ENCODE measurements at regions not wholly inside any gene's neighbourhood (a gene's known extent, or its start where the extent isn't known, plus 50 kb on each side); places are given as distances from the start of the nearest gene placed in this dataset.

DNA sequence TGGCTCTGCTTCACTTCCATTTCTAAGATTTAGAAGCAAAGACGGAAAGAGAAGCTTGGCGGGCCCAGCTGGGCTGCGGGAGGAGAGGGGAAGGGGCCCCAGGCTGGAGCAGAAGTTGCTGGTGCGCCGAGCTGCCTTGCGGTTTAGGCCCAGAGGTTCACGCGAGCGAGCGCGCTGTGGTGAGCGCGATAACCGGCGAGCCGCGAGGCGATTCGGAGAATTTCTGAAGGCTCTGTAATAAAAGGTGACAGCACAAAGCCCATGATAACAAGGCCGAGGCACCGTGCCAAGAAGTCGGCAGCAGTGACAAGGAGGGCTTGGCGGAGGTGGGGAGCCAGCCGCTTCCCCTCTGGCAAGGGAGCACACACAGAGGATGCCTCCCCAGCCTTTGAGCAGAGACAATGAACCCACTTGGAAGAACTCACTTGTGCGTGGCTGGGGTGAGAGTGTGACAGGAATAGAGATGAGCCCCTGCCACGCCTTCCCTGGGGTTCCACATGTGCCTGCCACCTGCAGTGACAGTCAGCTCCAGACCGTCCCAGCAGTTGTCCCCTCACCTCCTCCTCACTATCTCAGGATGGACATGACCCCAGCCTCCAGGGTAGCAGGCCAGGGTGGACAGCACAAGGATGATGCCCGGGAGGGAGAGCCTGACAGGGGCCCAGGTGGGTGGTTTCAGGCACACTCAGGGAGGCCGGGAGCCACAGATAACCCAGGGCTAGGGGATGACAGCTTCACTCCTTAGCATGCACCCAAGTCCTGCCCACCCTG lies 315.2 kb downstream of the UACA start:
- DNase-seq (ENCODE audit: low spot score in 2 of 2) = peak in 1 of 2 donors; percentile 53
- no peaks in the 10 kb centered on the region for H3K9me3 Mint-ChIP-seq
- ATAC-seq = peak; percentile 52 to 54
- H3K27ac Mint-ChIP-seq = no peak overlapping the region
- H3K36me3 Mint-ChIP-seq = no peaks in the 10 kb centered on the region

DNA sequence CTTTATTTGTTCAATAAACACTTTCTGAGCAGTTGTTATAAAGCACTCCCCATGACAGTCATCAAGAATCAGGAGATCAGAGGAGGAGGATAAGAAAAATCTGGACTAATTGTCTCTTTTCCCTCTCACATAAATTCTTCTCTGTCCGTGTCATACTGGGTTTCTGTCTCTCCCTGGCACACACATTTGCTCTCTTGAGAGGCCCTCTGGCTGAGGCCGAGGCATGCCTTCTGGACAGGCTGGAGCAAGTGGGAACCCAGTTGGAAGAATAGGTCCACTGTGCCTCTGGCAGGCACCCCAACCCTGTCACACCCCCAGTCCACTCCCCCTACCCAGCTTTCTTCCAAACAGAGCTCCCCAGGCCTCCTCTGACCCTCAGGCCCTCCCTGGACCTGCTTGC lies 315.8 kb downstream of the UACA start:
- ATAC-seq = no peak
- Mint-ChIP-seq H3K9me3 (no peaks in the 10 kb centered on the region), H3K27ac (no peak overlapping the region)

DNA sequence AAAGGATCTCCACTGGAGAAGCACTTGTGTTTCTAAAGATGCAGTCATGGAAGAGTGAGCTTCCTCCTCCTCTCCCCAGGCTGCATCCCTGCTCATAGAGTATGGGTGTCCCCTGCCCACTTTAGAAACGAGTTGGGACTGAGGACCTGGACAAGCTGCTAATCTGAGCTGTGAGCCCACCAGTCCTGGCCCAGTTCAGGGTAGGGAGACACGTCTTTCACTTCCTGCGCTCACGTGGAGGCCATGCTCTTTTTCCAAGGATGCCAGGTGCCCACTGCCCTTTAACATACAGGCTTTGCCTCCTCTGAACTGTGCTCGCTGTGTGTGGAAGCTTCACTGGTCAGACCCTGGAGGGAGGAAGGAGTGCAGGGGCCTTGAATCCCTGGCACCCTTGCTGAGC lies 316.3 kb downstream of the UACA start:
- DNase-seq (ENCODE audit: low spot score in 2 of 2) (peak in 1 of 2 donors; percentile 3), ATAC-seq (no peak)
- Mint-ChIP-seq H3K9me3 (no peaks in the 10 kb centered on the region), H3K27ac (no peak overlapping the region), H3K36me3 (no peaks in the 10 kb centered on the region)

More for the DNA sequence above, 315.8 kb downstream of the UACA start:
- no peak for DNase-seq (ENCODE audit: low spot score in 2 of 2)
- no peaks in the 10 kb centered on the region for H3K36me3 Mint-ChIP-seq

DNA sequence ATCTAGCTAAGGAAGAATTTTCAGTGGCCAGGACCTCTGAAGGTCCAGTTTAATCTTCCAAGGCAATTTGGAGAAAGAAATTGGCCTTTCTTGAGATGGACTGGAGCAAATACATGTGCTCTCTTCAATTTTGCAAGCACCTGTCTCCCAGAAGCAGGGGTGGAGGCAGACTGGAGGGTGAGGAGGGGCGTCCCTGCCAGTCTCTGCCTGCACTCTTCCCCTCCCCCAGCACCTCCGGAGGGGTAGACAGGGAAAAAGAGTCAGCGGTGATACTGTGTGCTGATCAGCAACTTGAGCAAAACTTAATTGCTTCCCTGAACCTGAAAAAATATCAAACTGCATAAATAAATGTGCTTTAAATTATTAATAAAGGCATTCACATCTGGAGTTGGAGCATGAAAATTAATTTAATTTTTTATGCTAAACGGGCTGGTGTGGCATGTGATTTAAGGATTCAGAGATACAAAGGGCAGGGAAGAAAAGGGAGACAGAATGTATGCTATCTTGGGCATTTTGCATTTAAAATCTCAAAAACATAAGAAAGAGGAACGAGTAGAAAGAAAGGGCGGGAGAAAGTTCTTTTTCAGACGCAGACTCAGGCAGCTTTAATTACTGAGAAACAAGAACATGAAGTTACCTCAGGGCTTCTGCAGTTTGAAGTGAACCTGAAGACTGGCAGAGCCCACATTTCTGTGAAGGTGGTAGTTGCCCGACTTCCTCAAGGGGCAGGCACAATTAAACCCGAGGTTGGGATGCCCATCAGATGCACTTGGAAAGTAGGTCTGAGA lies 319.7 kb downstream of the UACA start:
- ATAC-seq (no peak), DNase-seq (ENCODE audit: low spot score in 2 of 2) (peak in 1 of 2 donors; percentile 39)
- no peak overlapping the region for H3K27ac Mint-ChIP-seq
- H3K36me3 Mint-ChIP-seq = no peaks in the 10 kb centered on the region
- H3K9me3 Mint-ChIP-seq = no peaks in the 10 kb centered on the region

DNA sequence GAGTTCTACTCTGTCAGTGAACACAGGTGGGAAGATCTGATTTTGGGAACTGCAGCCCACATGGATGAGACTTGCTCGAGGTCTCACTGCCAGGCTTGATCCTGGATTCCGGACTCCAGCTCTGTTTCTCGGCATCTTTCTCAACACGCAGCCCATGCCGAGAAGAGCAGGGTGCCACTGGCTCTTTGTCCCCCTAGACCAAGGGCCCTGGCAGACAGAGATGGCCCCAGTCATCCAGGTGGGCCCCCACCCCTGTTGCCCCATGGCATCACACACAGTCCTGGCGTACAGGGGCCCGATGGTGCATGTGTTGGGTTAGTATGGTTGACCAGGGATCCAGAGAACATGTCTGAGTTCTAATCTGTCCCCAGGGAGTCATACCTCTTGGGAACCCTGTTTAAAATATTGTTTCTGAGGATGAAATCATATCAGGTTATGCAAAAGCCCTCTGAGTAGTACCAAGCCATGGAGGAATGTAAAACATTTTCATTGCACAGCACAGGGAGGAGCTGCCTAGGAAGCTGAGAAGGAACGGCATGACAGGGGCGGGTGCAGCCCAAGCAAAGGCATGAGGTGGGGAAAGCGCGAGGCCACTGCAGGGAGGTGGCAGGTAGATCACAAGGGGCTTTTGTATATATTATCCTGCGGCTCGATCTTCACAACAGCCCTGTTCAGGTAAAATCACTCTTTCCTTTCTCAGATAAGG lies 320.6 kb downstream of the UACA start:
- no peaks in the 10 kb centered on the region for H3K9me3 Mint-ChIP-seq
- no peaks in the 10 kb centered on the region for H3K36me3 Mint-ChIP-seq
- DNase-seq (ENCODE audit: low spot score in 2 of 2) = peak in 1 of 2 donors; percentile 26
- ATAC-seq = no peak
- no peak overlapping the region for H3K27ac Mint-ChIP-seq

DNA sequence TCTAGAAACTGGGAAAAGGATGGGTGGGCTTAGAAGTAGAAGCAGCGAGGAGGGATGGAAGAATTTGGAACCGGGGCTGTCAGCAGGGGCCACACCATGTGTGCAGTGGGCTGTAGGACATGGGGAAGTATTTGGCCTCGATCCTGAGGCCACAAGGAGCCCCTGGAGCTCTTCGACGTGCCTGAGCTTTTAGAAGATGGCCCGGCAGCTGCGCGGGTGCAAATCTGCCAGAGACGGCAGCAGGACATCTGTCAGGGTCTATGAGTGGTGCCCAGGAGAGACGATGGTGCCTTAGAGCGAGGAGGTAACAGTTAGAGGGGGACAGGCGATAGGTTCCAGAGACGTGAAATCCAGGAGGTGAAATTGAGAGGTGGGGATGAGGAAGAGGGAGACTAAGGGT lies 321.1 kb downstream of the UACA start:
- H3K9me3 Mint-ChIP-seq = no peaks in the 10 kb centered on the region
- no peak overlapping the region for H3K27ac Mint-ChIP-seq
- no peaks in the 10 kb centered on the region for H3K36me3 Mint-ChIP-seq
- DNase-seq (ENCODE audit: low spot score in 2 of 2) (peak in 1 of 2 donors; percentile 25), ATAC-seq (no peak)

DNA sequence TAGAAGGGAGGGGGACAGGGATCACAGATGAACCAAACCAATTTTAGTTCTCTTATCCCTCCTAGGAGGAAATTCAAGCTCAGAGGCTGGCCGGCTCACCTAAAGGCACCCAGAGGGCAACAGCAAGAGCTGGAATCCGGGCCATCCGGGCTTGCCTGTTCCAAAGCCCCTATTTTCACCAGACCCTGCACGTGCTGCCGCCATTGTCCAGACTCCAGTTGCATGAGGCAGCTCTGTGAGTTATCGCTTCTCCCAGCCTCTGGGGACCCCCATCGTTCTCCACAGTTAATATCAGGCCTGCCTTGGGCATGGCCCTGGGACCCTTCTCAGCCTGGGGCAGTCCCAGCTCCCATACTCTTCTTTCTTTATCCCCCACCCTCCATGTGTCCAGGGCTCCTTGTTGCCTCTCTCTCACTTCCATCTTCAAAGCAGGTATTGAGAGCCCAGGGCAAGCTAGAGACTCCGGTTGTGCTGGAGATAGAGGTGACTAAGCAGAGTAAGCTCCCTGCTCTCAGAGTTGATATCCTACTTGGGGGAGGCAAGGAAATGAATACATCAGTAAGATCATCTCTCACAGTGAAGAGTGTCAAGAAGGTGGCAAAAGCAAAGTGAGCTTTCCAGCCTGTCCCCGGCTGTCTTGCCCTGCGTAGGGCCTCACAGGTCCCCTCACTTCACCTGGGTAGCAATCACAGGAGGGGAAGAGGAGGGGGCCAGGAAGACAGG lies 322.8 kb downstream of the UACA start:
- Mint-ChIP-seq H3K36me3 (no peaks in the 10 kb centered on the region), H3K27ac (no peak overlapping the region), H3K9me3 (no peaks in the 10 kb centered on the region)
- DNase-seq (ENCODE audit: low spot score in 2 of 2) (peak in 1 of 2 donors; percentile 34), ATAC-seq (no peak)

DNA sequence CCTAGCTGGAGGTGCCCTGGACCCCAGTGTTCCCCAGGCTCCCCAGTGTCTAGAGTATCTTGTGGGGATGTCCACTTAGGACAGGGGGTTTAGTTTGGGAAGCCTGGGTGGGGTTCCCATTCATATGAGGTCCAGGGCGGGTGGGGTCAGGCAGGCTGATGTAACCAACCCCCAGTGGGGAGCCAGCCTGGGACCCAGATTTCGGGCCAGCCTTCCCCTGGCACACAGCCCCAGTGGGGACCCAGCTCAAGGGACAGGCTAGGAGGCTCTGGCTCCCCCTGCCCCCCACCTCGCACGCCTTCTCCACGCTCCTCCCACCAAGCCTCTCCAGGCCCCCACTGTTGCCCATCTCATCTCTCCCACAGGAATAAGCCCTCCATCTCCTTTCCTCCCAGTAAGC lies 323.5 kb downstream of the UACA start:
- DNase-seq (ENCODE audit: low spot score in 2 of 2) (peak in 1 of 2 donors; percentile 30), ATAC-seq (no peak)
- Mint-ChIP-seq H3K9me3 (no peaks in the 10 kb centered on the region), H3K36me3 (no peaks in the 10 kb centered on the region), H3K27ac (no peak overlapping the region)

DNA sequence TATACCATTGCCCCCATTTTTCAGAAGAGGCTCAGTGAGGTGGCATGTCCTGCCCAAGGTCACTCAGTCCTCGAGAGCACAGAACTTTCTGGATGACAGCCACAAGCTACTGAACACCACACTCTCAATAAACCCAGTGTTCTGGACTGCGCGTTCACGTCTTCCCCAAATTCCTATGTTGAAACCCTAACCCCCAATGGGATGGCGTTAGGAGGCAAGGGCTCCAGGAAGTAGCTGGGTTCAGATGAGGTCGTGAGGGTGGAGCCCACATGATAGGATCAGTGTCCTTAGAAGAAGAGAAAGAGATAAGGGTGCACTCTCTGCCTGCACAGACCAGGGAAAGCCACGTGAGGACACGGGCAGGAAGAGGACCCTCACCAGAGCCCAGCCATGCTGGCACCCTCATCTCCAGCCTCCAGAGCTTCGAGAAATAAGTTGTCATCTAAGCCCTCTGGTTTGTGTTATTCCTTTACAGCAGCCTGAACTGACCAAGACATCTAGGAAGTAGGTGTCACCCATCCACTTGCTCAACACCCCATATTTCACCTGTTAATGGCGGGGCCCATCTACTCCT lies 324.0 kb downstream of the UACA start:
- no peak overlapping the region for H3K27ac Mint-ChIP-seq
- no peaks in the 10 kb centered on the region for H3K9me3 Mint-ChIP-seq
- no peak for ATAC-seq
- peak in 1 of 2 donors; percentile 16 for DNase-seq (ENCODE audit: low spot score in 2 of 2)
- no peaks in the 10 kb centered on the region for H3K36me3 Mint-ChIP-seq

DNA sequence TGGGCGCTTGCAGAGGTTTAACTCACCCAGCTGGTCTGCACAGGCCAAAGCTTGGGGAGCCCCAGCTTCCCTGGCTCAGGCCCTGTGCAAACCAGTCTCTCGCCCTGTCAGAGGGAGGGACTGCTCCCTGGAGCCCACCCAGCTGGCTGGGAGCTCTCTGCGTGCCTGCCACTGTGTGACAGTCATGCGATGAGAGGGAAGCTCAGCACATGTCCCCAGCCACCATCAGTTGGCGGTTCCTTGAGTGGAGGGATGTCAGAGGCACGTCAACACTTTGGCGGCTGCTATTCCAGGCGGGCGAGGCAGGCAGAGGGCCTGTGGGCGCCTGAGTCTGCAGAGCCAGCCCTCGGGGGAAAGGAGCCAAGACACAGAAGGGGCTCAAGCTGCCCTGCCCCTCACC lies 324.6 kb downstream of the UACA start:
- H3K9me3 Mint-ChIP-seq = no peaks in the 10 kb centered on the region
- DNase-seq (ENCODE audit: low spot score in 2 of 2) = peak in 1 of 2 donors; percentile 26
- H3K27ac Mint-ChIP-seq = no peak overlapping the region
- ATAC-seq = no peak
- no peaks in the 10 kb centered on the region for H3K36me3 Mint-ChIP-seq

DNA sequence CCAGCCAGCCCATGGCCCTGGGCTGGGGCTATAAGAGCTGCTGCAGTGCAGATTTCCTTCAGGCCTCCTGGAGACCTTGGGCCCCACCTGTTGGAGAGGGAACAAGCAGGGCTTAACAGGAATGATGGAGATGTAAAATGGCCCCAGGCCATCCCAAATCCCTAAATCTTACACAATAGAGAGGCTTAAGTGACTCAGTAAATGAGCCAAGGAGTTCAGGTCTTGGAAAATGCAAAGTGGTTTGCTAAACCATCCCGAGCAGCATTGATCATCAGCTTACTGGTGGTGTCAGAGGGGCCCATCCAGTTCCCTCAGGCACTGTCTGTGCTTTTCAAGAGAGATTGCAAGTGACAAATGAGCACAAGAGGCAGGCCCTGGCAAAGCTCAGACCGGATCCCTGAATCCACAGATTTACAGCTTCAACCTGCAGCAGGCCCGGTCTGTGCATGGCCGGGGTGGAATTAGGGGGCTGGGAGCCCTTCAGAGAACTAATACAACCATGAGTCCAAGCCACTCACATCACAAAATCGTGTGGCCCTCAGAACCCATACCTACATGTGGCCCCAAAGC lies 325.4 kb downstream of the UACA start:
- Mint-ChIP-seq H3K36me3 (no peaks in the 10 kb centered on the region), H3K27ac (no peak overlapping the region), H3K9me3 (no peaks in the 10 kb centered on the region)
- ATAC-seq (no peak), DNase-seq (ENCODE audit: low spot score in 2 of 2) (peak in 1 of 2 donors; percentile 41)

DNA sequence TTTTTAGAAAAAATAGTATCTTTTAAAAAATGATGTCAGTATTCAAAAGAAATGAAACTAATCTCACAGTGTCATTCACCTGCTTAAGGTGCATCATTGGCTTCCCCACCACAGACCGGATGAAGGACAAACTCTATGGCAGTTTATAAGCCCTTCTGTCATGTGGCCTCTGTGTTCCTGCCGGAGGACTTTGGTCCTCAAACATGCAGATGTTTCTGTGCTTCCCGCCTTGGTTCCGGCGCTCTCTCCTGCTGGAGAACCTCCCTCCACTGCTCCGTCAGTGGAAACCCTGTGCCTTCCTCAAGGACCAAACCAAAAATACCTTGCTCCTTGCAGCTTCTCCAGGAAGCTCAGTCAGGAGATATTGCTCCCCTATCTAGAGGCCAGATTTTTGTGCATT lies 326.3 kb downstream of the UACA start:
- H3K9me3 Mint-ChIP-seq = no peaks in the 10 kb centered on the region
- peak in 1 of 2 donors; percentile 21 for DNase-seq (ENCODE audit: low spot score in 2 of 2)
- H3K27ac Mint-ChIP-seq = no peak overlapping the region
- ATAC-seq = no peak
- no peaks in the 10 kb centered on the region for H3K36me3 Mint-ChIP-seq

DNA sequence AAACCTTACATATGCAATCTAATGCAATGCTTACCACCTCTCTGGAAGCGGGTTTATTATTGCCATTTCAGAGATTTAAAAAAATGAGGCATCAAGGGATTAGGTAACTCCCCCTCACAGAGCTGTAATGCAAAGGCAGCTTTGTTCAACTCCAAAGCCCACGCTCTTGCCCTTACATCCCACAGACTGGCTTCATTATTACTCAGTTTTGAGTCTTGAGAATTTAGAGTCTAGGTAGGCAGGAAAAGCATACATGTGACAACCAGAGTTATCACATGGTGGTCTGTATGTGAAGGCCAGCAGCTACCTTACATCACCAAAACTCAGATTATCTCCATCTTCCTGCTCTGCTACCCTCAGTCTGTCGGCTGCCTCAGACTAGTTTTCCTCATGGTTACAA lies 326.9 kb downstream of the UACA start:
- ATAC-seq = peak; percentile 75 to 87
- Mint-ChIP-seq H3K27ac (no peak overlapping the region), H3K9me3 (no peaks in the 10 kb centered on the region)

DNA sequence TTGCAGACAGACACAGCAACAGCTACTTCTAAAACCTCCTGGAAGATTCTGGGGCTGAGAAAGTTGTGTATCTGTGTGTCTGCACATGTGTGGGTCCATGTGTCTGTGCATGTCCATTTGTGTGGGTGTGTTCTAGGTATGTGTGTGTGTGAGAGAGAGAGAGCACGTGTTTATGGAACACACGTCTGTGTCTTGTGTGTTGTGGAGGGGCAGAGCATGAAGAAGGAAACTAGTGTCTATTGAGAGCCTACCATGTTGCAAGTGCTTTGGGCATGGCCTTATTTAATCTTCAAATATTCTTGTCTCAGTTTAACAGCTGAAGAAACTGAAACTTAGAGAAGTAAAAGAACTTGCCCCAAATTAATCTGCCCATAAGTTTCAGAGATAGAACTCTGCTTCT lies 327.5 kb downstream of the UACA start:
- ATAC-seq = peak in 1 of 2 donors; percentile 18
- Mint-ChIP-seq H3K36me3 (no peaks in the 10 kb centered on the region), H3K27ac (no peak overlapping the region)

More for the DNA sequence above, 326.9 kb downstream of the UACA start:
- DNase-seq (ENCODE audit: low spot score in 2 of 2) = no peak
- H3K36me3 Mint-ChIP-seq = no peaks in the 10 kb centered on the region

DNA sequence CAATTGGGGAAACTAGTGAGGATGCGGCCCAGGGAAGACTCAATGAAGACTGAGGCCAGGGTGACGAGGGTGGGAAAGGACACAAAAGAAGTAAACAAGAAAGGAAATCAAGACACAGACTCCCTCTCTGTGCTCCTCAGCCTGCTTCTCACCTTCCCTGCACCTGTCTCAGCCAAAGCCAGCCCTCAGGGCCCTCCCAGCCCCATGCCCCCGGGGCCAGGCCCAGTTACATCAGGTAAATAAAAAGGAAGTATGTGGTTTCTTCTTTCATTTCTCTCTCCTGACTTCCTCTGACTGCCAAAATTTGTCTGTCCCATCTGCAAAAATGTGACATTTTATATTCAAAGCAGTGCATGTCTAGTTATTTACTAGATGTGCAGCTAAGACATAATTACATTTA lies 328.0 kb downstream of the UACA start:
- peak in 1 of 2 donors; percentile 33 for DNase-seq (ENCODE audit: low spot score in 2 of 2)
- no peak for ATAC-seq
- peak overlapping the region in 1 of 2 donors; percentile 2 for H3K27ac Mint-ChIP-seq
- no peaks in the 10 kb centered on the region for H3K9me3 Mint-ChIP-seq
- H3K36me3 Mint-ChIP-seq = no peaks in the 10 kb centered on the region

More for the DNA sequence above, 327.5 kb downstream of the UACA start:
- H3K9me3 Mint-ChIP-seq = no peaks in the 10 kb centered on the region
- DNase-seq (ENCODE audit: low spot score in 2 of 2) = no peak
